HCT116 (cell line): ENCODE measurements at regions not wholly inside any gene's neighbourhood (a gene's known extent, or its start where the extent isn't known, plus 50 kb on each side); places are given as distances from the start of the nearest gene placed in this dataset.

Source experiments
- ATAC-seq: fragments of 200-7000 bp; cut with Tn5 transposase; 2 replicates; pipeline ENCODE4 v1.9.1; 2020; ENCODE audit warnings: mild to moderate bottlenecking, moderate library complexity
- BruUV-seq: library from RNA; stranded (reverse); fragments of 400-500 nt; replicated peaks from 2 replicates; lab custom pipeline; 2021; lab: Mats Ljungman, UMichigan
- CTCF ChIA-PET: fragments of 300-600 bp; sonication (Branson Sonifier 250); formaldehyde crosslinking; loops from one replicate; lab custom pipeline; 2021; ENCODE audit warnings: antibody characterized with exemption; lab: Charles Lee
- POLR2A ChIA-PET: fragments of 300-600, 350-600 bp; sonication (Branson Sonifier 250); formaldehyde crosslinking; loops from one replicate; lab custom pipeline; 2021; ENCODE audit warnings: antibody characterized with exemption; lab: Charles Lee
- RAD21 ChIA-PET, 2 experiments: fragments of 300-600 bp; sonication (Branson Sonifier 250); formaldehyde crosslinking; loops; one replicate each; lab custom pipeline; 2023; ENCODE audit warnings: low total read pairs in 2 of 2; ENCODE audit not compliant: uncharacterized antibody in 2 of 2, unreplicated experiment in 2 of 2, low non-redundant PET in 1 of 2; lab: Charles Lee
- DNase-seq: peaks from one replicate; pipeline ENCODE4 v3.0.0-alpha.2; 2010; ENCODE audit warnings: low read depth, low spot score
- H2AFZ ChIP-seq: fragments of 200-600 bp; shearing (Covaris generic), sonication (generic); 2 replicates; pipeline ENCODE4 v1.6.1; 2017; ENCODE audit warnings: low read depth, mixed run types, mixed read lengths, antibody characterized with exemption, low read length; ENCODE audit not compliant: poor library complexity, severe bottlenecking
- H3K27ac ChIP-seq: 2 replicates; pipeline ENCODE4 v1.5.1; 2012; ENCODE audit warnings: low read depth, low read length
- H3K27me3 ChIP-seq: fragments of 200-600 bp; sonication (generic); 2 replicates; pipeline ENCODE4 v1.6.1; 2016; ENCODE audit warnings: mixed run types, low read length, mixed read lengths; ENCODE audit not compliant: insufficient read depth
- H3K36me3 ChIP-seq, 2 experiments: fragments of 200-500 bp in 1 of 2; fragments of 200-600 bp in 1 of 2; sonication (Bioruptor generic) in 1 of 2; sonication (generic) in 1 of 2; 2 replicates each; pipeline versions ENCODE4 v1.5.1 to v1.6.1; 2014 to 2016; ENCODE audit warnings: low read length in 2 of 2, inconsistent platforms in 1 of 2, mixed read lengths in 1 of 2, mixed run types in 1 of 2; ENCODE audit not compliant: insufficient read depth in 2 of 2, control insufficient read depth in 1 of 2
- H3K4me1 ChIP-seq, 2 experiments: fragments of 200-600 bp in 1 of 2; sonication (generic) in 1 of 2; 2 replicates each; pipeline versions ENCODE4 v1.5.1 to v1.6.1; 2012 to 2017; ENCODE audit warnings: low read length in 2 of 2, inconsistent platforms in 1 of 2, mild to moderate bottlenecking in 1 of 2, mixed read lengths in 1 of 2, mixed run types in 1 of 2, moderate library complexity in 1 of 2; ENCODE audit not compliant: insufficient read depth in 2 of 2, control insufficient read depth in 1 of 2
- H3K4me2 ChIP-seq: fragments of 200-600 bp; sonication (generic); 2 replicates; pipeline ENCODE4 v1.6.1; 2017; ENCODE audit warnings: mixed run types, low read length, mixed read lengths
- H3K4me3 ChIP-seq, 2 experiments: fragments of 200-600 bp in 1 of 2; sonication (generic) in 1 of 2; replicated peaks in 1 of 2; 2 replicates each; pipeline ENCODE4 v1.5.1; 2011 to 2016; ENCODE audit warnings: low read length in 2 of 2, control low read depth in 1 of 2, low read depth in 1 of 2, mild to moderate bottlenecking in 1 of 2, mixed read lengths in 1 of 2, mixed run types in 1 of 2
- H3K79me2 ChIP-seq: fragments of 200-600 bp; sonication (generic); 2 replicates; pipeline ENCODE4 v1.6.1; 2017; ENCODE audit warnings: mild to moderate bottlenecking, mixed run types, low read length, moderate library complexity, mixed read lengths; ENCODE audit not compliant: insufficient read depth
- H3K9ac ChIP-seq: fragments of 200-600 bp; sonication (generic); 2 replicates; pipeline ENCODE4 v1.6.1; 2016; ENCODE audit warnings: low read length, mixed read lengths
- H3K9me2 ChIP-seq: fragments of 200-600 bp; sonication (generic), shearing (Covaris generic); 2 replicates; pipeline ENCODE4 v1.6.1; 2017; ENCODE audit warnings: mixed run types, mild to moderate bottlenecking, moderate library complexity; ENCODE audit not compliant: insufficient read depth
- H3K9me3 ChIP-seq, 2 experiments: fragments of 200-500 bp in 1 of 2; fragments of 200-600 bp in 1 of 2; sonication (Bioruptor generic) in 1 of 2; sonication (generic) in 1 of 2; 2 replicates each; pipeline ENCODE4 v1.6.1; 2014 to 2017; ENCODE audit warnings: low read length in 2 of 2, mixed read lengths in 2 of 2, inconsistent platforms in 1 of 2, low read depth in 1 of 2, mild to moderate bottlenecking in 1 of 2, mixed run types in 1 of 2, moderate library complexity in 1 of 2; ENCODE audit not compliant: control insufficient read depth in 1 of 2, insufficient read depth in 1 of 2
- H4K20me1 ChIP-seq: fragments of 200-600 bp; sonication (generic), shearing (Covaris generic); 2 replicates; pipeline ENCODE4 v1.6.1; 2017; ENCODE audit warnings: mixed run types, mild to moderate bottlenecking, moderate library complexity; ENCODE audit not compliant: insufficient read depth
- CBX3 ChIP-seq: IDR thresholded peaks from 2 replicates; pipeline ENCODE4 v1.6.1; 2012; ENCODE audit warnings: low read depth
- CTCF ChIP-seq, 3 experiments: fragments of 200-600 bp in 1 of 3; sonication (generic) in 1 of 3; IDR thresholded peaks in 2 of 3; conservative IDR thresholded peaks in 1 of 3; 2 replicates each; pipeline ENCODE4 v1.5.1; 2012 to 2017; ENCODE audit warnings: low read depth in 2 of 3, low read length in 2 of 3, antibody characterized with exemption in 1 of 3, borderline replicate concordance in 1 of 3, control low read depth in 1 of 3, mild to moderate bottlenecking in 1 of 3, mixed read lengths in 1 of 3, mixed run types in 1 of 3, moderate library complexity in 1 of 3; ENCODE audit not compliant: insufficient read depth in 1 of 3
- EGR1 ChIP-seq: IDR thresholded peaks from 2 replicates; pipeline ENCODE4 v1.6.1; 2012; ENCODE audit warnings: low read depth
- ELF1 ChIP-seq: IDR thresholded peaks from 2 replicates; pipeline ENCODE4 v1.6.1; 2012; ENCODE audit warnings: low read depth, borderline replicate concordance
- EZH2 ChIP-seq: fragments of 200-600 bp; sonication (generic); IDR thresholded peaks from 2 replicates; pipeline ENCODE4 v1.6.1; 2017; ENCODE audit warnings: antibody characterized with exemption, mixed run types
- FOSL1 ChIP-seq: IDR thresholded peaks from 2 replicates; pipeline ENCODE4 v1.6.1; 2012; ENCODE audit warnings: low read depth
- JUND ChIP-seq: IDR thresholded peaks from 2 replicates; pipeline ENCODE4 v1.6.1; 2012
- MAX ChIP-seq: IDR thresholded peaks from 2 replicates; pipeline ENCODE4 v1.6.1; 2012
- SIN3A ChIP-seq: IDR thresholded peaks from 2 replicates; pipeline ENCODE4 v1.6.1; 2012; ENCODE audit warnings: low read depth
- SP1 ChIP-seq: IDR thresholded peaks from 2 replicates; pipeline ENCODE4 v1.6.1; 2012; ENCODE audit warnings: low read depth
- intact Hi-C: fragments of 100-400 bp; cut with micrococcal nuclease; formaldehyde crosslinking; loops from 2 replicates; pipeline ENCODE4 v1.10.0; 2022
- TF ChIP-seq, protein P1 (sequence below): IDR thresholded peaks from 2 replicates; pipeline ENCODE4 v1.6.1; 2012; ENCODE audit warnings: low read depth
- TF ChIP-seq, protein P2 (sequence below): IDR thresholded peaks from 2 replicates; pipeline ENCODE4 v1.6.1; 2012

DNA sequence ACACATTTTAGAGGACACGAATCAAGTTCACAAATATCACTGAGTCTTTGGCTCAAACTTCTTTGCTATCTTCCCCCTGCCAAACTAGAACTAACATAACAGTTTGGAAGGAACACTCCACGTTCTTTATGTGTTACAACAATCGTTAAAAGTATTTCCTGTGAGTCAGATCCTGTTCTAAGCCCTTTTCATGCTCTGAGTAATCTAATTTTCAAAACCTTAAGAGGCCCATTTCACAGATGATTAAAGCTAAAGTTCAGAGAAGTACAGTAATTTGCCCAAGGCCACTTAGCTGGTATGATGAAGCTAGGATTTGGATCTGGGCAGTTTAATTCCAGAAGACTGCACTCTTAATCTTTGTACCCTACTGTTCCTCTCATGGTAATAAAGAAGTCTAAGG lies 854.4 kb upstream of the INTU start:
- peak; percentile 10 for DNase-seq
- no peak overlapping the region for H3K4me3 ChIP-seq
- POLR2A ChIA-PET = no interaction called here
- ATAC-seq = peak; percentile 27; the same call in 1 of the 2 replicates
- H3K4me1 ChIP-seq = peaks cover 0 to 17% of the 10 kb centered on the region in 2 experiments; a peak in 2 of 4 replicates
- H3K36me3 ChIP-seq = no peaks in the 10 kb centered on the region
- RAD21 ChIA-PET = no interaction called here
- no peaks in the 10 kb centered on the region for H3K79me2 ChIP-seq
- H3K9me3 ChIP-seq = no peaks in the 10 kb centered on the region
- no peak overlapping the region for H3K9ac ChIP-seq
- intact Hi-C loops = no loop called here
- H4K20me1 ChIP-seq = no peaks in the 10 kb centered on the region
- TF ChIP-seq CTCF (IDR thresholded peaks at IDR 0.05 in 2 of 3, conservative IDR thresholded peaks at IDR 0.05 in 1 of 3; ENCODE audit: borderline replicate concordance in 1 of 3, insufficient read depth in 1 of 3, low read depth in 2 of 3, low read length in 2 of 3) (no peak), SIN3A (no peak), SP1 (peak; percentile 34; the same call in 1 of the 2 replicates), MAX (0 out of 2 replicates have a peak, but pooled peaks have one; percentile 16), ELF1 (no peak), FOSL1 (peak; percentile 42; the same call in 1 of the 2 replicates), CBX3 (peak; percentile 51; the same call in 1 of the 2 replicates), JUND (peak; percentile 29; the same call in 1 of the 2 replicates), EGR1 (no peak), EZH2 (no peak)
- TF ChIP-seq, protein P1, sequence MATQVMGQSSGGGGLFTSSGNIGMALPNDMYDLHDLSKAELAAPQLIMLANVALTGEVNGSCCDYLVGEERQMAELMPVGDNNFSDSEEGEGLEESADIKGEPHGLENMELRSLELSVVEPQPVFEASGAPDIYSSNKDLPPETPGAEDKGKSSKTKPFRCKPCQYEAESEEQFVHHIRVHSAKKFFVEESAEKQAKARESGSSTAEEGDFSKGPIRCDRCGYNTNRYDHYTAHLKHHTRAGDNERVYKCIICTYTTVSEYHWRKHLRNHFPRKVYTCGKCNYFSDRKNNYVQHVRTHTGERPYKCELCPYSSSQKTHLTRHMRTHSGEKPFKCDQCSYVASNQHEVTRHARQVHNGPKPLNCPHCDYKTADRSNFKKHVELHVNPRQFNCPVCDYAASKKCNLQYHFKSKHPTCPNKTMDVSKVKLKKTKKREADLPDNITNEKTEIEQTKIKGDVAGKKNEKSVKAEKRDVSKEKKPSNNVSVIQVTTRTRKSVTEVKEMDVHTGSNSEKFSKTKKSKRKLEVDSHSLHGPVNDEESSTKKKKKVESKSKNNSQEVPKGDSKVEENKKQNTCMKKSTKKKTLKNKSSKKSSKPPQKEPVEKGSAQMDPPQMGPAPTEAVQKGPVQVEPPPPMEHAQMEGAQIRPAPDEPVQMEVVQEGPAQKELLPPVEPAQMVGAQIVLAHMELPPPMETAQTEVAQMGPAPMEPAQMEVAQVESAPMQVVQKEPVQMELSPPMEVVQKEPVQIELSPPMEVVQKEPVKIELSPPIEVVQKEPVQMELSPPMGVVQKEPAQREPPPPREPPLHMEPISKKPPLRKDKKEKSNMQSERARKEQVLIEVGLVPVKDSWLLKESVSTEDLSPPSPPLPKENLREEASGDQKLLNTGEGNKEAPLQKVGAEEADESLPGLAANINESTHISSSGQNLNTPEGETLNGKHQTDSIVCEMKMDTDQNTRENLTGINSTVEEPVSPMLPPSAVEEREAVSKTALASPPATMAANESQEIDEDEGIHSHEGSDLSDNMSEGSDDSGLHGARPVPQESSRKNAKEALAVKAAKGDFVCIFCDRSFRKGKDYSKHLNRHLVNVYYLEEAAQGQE = no peak
- TF ChIP-seq, protein P2, sequence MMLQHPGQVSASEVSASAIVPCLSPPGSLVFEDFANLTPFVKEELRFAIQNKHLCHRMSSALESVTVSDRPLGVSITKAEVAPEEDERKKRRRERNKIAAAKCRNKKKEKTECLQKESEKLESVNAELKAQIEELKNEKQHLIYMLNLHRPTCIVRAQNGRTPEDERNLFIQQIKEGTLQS = no peak
- TF ChIP-seq, all 23 proteins: peak for 5
- Histone ChIP-seq H3K27ac (no peak overlapping the region), H3K9me2 (no peaks in the 10 kb centered on the region), H3K27me3 (no peaks in the 10 kb centered on the region), H2AFZ (peak overlapping the region; percentile 42), H3K4me2 (peak overlapping the region; percentile 45)
- no TSS peak for BruUV-seq
- CTCF ChIA-PET = no interaction called here
